GM21515 (cell line): ENCODE measurements at regions not wholly inside any gene's neighbourhood (a gene's known extent, or its start where the extent isn't known, plus 50 kb on each side); places are given as distances from the start of the nearest gene placed in this dataset.

Experiments used
- ATAC-seq: cut with Tn5 transposase; IDR thresholded peaks from one replicate; pipeline ENCODE4 v1.9.1; 2021; ENCODE audit not compliant: unreplicated experiment

- ATAC-seq = no peak
Observed at GRCh38 chr7:41878309-41879295, 175.7 kb upstream of the INHBA start.

- ATAC-seq = no peak
Observed at GRCh38 chr7:41877118-41877517, 174.2 kb upstream of the INHBA start.

- no peak for ATAC-seq
Observed at GRCh38 chr7:41875513-41875912, 172.6 kb upstream of the INHBA start.

GRCh38 chr7:41874201-41874785 lies 171.4 kb upstream of the INHBA start:
- no peak for ATAC-seq

GRCh38 chr7:41873741-41874140 lies 170.9 kb upstream of the INHBA start:
- ATAC-seq = no peak

GRCh38 chr7:41872966-41873365 lies 170.1 kb upstream of the INHBA start:
- no peak for ATAC-seq

GRCh38 chr7:41870461-41871138 lies 167.7 kb upstream of the INHBA start:
- ATAC-seq = no peak

- no peak for ATAC-seq
Observed at GRCh38 chr7:41869997-41870396, 167.1 kb upstream of the INHBA start.

- ATAC-seq = no peak
Observed at GRCh38 chr7:41869596-41869995, 166.7 kb upstream of the INHBA start.

- no peak for ATAC-seq
Observed at GRCh38 chr7:41869091-41869490, 166.2 kb upstream of the INHBA start.

- no peak for ATAC-seq
Observed at GRCh38 chr7:41867639-41868280, 164.9 kb upstream of the INHBA start.

GRCh38 chr7:41862261-41862660 lies 159.4 kb upstream of the INHBA start:
- ATAC-seq = no peak

GRCh38 chr7:41861642-41862041 lies 158.8 kb upstream of the INHBA start:
- no peak for ATAC-seq

GRCh38 chr7:41858201-41858600 lies 155.3 kb upstream of the INHBA start:
- ATAC-seq = no peak

GRCh38 chr7:41855798-41856197 lies 152.9 kb upstream of the INHBA start:
- ATAC-seq = no peak

GRCh38 chr7:41847606-41848005 lies 144.7 kb upstream of the INHBA start:
- ATAC-seq = no peak

- ATAC-seq = no peak
Observed at GRCh38 chr7:41847151-41847550, 144.3 kb upstream of the INHBA start.

GRCh38 chr7:41842956-41843355 lies 140.1 kb upstream of the INHBA start:
- no peak for ATAC-seq

- ATAC-seq = no peak
Observed at GRCh38 chr7:41837916-41838315, 135.0 kb upstream of the INHBA start.

- no peak for ATAC-seq
Observed at GRCh38 chr7:41835976-41836530, 133.2 kb upstream of the INHBA start.
